Ovary (tissue), 7 donors: ENCODE measurements at regions not wholly inside any gene's neighbourhood (a gene's known extent, or its start where the extent isn't known, plus 50 kb on each side); places are given as distances from the start of the nearest gene placed in this dataset.

Source experiments
- DNase-seq, 5 donors: peaks; one replicate each; pipeline ENCODE4 v3.0.0-alpha.2; 2019 to 2020
- H3K27ac ChIP-seq, 2 donors: fragments of 200-600 bp; one replicate each; pipeline versions ENCODE4 v1.5.1 to v1.8.0; 2019 to 2022
- H3K27me3 ChIP-seq: fragments of 200-600 bp; one replicate; pipeline ENCODE4 v1.8.0; 2022
- H3K36me3 ChIP-seq: fragments of 200-600 bp; sonication (generic); one replicate; pipeline ENCODE4 v1.5.1; 2019
- H3K4me1 ChIP-seq: one replicate; pipeline ENCODE4 v1.8.1; 2013; ENCODE audit warnings: mild to moderate bottlenecking, moderate library complexity; ENCODE audit not compliant: insufficient read depth
- H3K4me3 ChIP-seq: fragments of 200-600 bp; sonication (generic); one replicate; pipeline ENCODE4 v1.5.1; 2017
- H3K9me3 ChIP-seq, 2 donors: fragments of 200-600 bp in 1 of 2; sonication (generic) in 1 of 2; one replicate each; pipeline versions ENCODE4 v1.5.1 to v1.8.1; 2013 to 2019; ENCODE audit warnings: mild to moderate bottlenecking in 1 of 2, moderate library complexity in 1 of 2
- EP300 ChIP-seq: sonication (generic); formaldehyde crosslinking; IDR thresholded peaks from one replicate; pipeline ENCODE4 v1.6.1; 2017; ENCODE audit warnings: antibody characterized with exemption
- POLR2A ChIP-seq: fragments of 450-650 bp; IDR thresholded peaks from one replicate; pipeline ENCODE4 v1.6.1; 2017; ENCODE audit warnings: antibody characterized with exemption, mild to moderate bottlenecking, moderate library complexity
- WGBS, 3 donors: extraction: QIAGEN DNeasy Blood & Tissue Kit in 1 of 3; methylation state at CpG; one replicate each; pipeline versions ENCODE4 v1.1.5 to v1.1.7; 2013 to 2017; 5-methylcytosine and 5-hydroxymethylcytosine counted together
- intact Hi-C, 4 donors: fragments of 100-400 bp; cut with DNase I; formaldehyde crosslinking; loops; one replicate each; pipeline versions ENCODE4 v1.11.0 to v1.15.1; 2022 to 2023
- TF ChIP-seq, protein P1 (sequence below), 3 donors: fragments of 450-650 bp in 2 of 3; fragments of 200-600 bp in 1 of 3; IDR thresholded peaks; one replicate each; pipeline versions ENCODE4 v1.5.1 to v1.8.0; 2016 to 2022; ENCODE audit warnings: antibody characterized with exemption in 3 of 3, mild to moderate bottlenecking in 1 of 3
- donor health status: DM: no; HTN: no; CAD: no; lungs with moderate emphysema.
- donor health status: DM: no; HTN: no; CAD: no.
- donor health status: Bipolar disorder and iron deficiency.
- donor health status: DM: no; HTN: no; CAD: no.
- donor health status: DM: yes; HTN: yes; CAD: no.

GRCh38 chr14:98462908-98463307, 809.1 kb downstream of the BCL11B start:
- Histone ChIP-seq H3K27me3 (no peaks in the 10 kb centered on the region), H3K27ac (no peak overlapping the region), H3K9me3 (no peaks in the 10 kb centered on the region), H3K36me3 (no peaks in the 10 kb centered on the region), H3K4me1 (no peaks in the 10 kb centered on the region), H3K4me3 (no peak overlapping the region)
- 69 to 72% (median 69%) methylated on average over 7 of the region's 7 CpGs for WGBS, 3 donors
- TF ChIP-seq, protein P1, sequence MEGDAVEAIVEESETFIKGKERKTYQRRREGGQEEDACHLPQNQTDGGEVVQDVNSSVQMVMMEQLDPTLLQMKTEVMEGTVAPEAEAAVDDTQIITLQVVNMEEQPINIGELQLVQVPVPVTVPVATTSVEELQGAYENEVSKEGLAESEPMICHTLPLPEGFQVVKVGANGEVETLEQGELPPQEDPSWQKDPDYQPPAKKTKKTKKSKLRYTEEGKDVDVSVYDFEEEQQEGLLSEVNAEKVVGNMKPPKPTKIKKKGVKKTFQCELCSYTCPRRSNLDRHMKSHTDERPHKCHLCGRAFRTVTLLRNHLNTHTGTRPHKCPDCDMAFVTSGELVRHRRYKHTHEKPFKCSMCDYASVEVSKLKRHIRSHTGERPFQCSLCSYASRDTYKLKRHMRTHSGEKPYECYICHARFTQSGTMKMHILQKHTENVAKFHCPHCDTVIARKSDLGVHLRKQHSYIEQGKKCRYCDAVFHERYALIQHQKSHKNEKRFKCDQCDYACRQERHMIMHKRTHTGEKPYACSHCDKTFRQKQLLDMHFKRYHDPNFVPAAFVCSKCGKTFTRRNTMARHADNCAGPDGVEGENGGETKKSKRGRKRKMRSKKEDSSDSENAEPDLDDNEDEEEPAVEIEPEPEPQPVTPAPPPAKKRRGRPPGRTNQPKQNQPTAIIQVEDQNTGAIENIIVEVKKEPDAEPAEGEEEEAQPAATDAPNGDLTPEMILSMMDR (IDR thresholded peaks at IDR 0.05): no peak
- no peak for TF ChIP-seq EP300
- TF ChIP-seq POLR2A: no peak
- intact Hi-C loops: no loop called here
- DNase-seq: no peak

DNA sequence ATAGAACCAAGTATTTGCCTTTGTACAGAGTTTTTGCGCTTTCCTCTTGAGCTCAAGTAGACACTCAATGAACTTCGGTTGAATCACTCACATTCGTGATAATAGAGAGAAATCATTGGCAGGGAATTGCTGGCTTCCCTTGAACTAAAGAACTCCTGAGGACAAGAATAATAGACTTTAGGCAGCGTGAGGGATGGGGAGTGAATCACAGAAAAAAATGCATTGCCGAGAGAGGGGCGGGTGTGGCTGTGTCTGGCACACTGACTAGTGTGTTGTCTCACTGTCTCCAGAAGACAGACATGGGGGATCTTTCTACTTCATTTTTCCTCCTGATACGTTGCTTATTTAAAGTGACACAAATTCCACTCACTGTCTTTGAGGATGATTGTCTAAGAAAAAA, 805.2 kb downstream of the BCL11B start:
- Histone ChIP-seq H3K9me3 (no peaks in the 10 kb centered on the region), H3K36me3 (no peaks in the 10 kb centered on the region), H3K27me3 (no peaks in the 10 kb centered on the region), H3K4me1 (no peaks in the 10 kb centered on the region), H3K27ac (no peak overlapping the region), H3K4me3 (no peak overlapping the region)
- 61 to 66% (median 62%) methylated on average over 7 of the region's 7 CpGs for WGBS, 3 donors
- no peak for TF ChIP-seq EP300
- TF ChIP-seq POLR2A: no peak
- TF ChIP-seq, protein P1 (IDR thresholded peaks at IDR 0.05): no peak
- intact Hi-C loops: no loop called here
- no peak for DNase-seq

- H3K27ac ChIP-seq: no peak overlapping the region
- WGBS, 3 donors: 60 to 69% (median 66%) methylated on average over 4 of the region's 4 CpGs
- intact Hi-C loops: no loop called here
- DNase-seq: no peak
- no peaks in the 10 kb centered on the region for H3K4me1 ChIP-seq
- no peaks in the 10 kb centered on the region for H3K27me3 ChIP-seq
- no peak overlapping the region for H3K4me3 ChIP-seq
- H3K9me3 ChIP-seq: no peaks in the 10 kb centered on the region
- no peaks in the 10 kb centered on the region for H3K36me3 ChIP-seq
- TF ChIP-seq EP300 (no peak), POLR2A (no peak)
- TF ChIP-seq, protein P1 (IDR thresholded peaks at IDR 0.05): no peak
These were observed 801.3 kb downstream of the BCL11B start for GRCh38 chr14:98470663-98471062.

DNA sequence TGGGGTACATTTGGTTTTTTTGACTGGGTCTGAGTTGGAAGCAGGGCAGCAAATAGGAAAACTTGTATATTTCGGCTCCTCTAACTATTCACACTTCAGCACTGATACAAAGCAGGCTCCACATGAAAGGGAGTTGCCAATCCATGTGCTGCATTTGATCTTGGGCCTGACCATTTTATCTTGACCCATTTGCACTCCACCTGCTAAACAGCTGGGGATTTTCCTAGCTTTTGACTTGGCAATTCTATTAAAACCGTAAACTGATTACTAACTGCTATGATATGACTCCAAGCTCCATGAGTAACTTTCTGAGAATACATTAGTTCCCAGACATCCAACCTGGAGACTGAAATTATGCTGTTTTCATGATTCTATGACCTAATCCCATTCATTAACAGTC, 797.1 kb downstream of the BCL11B start:
- no peaks in the 10 kb centered on the region for H3K36me3 ChIP-seq
- H3K4me3 ChIP-seq: no peak overlapping the region
- intact Hi-C loops: no loop called here
- H3K4me1 ChIP-seq: no peaks in the 10 kb centered on the region
- no peak overlapping the region for H3K27ac ChIP-seq
- no peaks in the 10 kb centered on the region for H3K9me3 ChIP-seq
- WGBS, 3 donors: 45 to 67% (median 47%) methylated on average over 2 of the region's 2 CpGs
- H3K27me3 ChIP-seq: no peaks in the 10 kb centered on the region
- DNase-seq: no peak
- TF ChIP-seq, protein P1 (IDR thresholded peaks at IDR 0.05): no peak
- no peak for TF ChIP-seq EP300
- no peak for TF ChIP-seq POLR2A

GRCh38 chr14:98477935-98478334, 794.1 kb downstream of the BCL11B start:
- no peak overlapping the region for H3K4me3 ChIP-seq
- TF ChIP-seq POLR2A (no peak), EP300 (no peak)
- TF ChIP-seq, protein P1 (IDR thresholded peaks at IDR 0.05): no peak
- H3K27me3 ChIP-seq: no peaks in the 10 kb centered on the region
- no peaks in the 10 kb centered on the region for H3K4me1 ChIP-seq
- DNase-seq: no peak
- no peaks in the 10 kb centered on the region for H3K9me3 ChIP-seq
- intact Hi-C loops: no loop called here
- H3K36me3 ChIP-seq: no peaks in the 10 kb centered on the region
- no peak overlapping the region for H3K27ac ChIP-seq
- 78 to 86% (median 82%) methylated on average over 5 of the region's 5 CpGs for WGBS, 3 donors
